HG02943 (cell line): ENCODE measurements at regions not wholly inside any gene's neighbourhood (a gene's known extent, or its start where the extent isn't known, plus 50 kb on each side); places are given as distances from the start of the nearest gene placed in this dataset.

ENCODE experiments used
- ATAC-seq: cut with Tn5 transposase; IDR thresholded peaks from one replicate; pipeline ENCODE4 v1.9.1; 2021; ENCODE audit warnings: mild to moderate bottlenecking, low read depth, moderate library complexity; ENCODE audit not compliant: unreplicated experiment

DNA sequence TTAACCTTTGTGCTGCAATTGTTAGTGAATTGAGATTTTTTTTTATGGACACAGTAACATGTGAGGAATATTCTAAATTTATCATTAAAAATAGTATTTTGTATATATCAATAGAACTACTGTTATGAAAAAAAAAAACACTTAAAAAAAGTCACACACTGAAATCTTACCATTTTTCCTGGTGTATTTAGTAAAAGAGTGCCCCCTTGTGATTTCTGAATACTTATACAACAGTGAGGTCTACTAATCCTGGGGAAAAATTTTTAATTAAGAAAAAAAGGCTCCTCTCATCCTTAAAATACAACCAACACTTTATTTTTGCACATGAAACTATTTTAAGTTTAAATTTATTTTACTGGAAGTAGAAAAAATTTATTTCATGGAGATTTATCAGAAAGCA is 56.4 kb upstream of the SPOCK3 start:
- ATAC-seq = no peak

DNA sequence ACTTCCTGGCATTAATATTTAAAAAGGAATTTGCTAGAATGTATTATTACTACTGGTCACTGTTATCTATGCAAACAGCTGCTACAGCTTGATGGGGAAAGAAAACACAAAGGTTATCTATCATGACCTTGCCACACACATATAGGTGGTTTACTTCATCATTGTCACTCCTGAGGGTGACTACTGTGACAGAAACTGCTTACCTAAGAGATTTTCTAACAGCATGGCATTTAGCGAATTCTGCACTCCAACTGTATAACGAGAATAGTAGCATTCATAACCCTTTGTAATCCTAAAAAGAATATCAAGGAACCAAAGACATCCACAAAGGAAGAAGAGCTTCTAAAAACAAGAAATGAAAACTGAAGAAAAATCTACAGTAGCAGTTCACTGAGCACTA is 74.6 kb upstream of the SPOCK3 start:
- ATAC-seq = no peak

DNA sequence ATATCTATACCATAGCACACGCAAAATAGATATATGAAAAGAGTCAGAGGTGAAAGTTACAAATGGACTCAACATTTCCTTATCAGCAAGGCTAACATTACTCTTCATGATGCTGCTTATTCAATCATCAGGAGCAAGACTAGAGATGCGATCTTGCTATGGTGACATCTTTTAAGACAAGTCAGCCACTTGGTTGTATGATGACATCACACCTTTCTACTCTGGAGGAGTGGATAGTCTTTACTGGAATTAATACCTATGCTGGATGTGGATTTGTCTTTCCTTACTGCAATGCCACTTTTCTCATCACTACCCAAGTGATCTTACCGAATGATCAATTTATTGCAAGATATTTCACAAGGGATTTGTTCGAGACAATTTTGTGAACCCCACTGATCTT is 87.0 kb upstream of the SPOCK3 start:
- ATAC-seq = no peak

DNA sequence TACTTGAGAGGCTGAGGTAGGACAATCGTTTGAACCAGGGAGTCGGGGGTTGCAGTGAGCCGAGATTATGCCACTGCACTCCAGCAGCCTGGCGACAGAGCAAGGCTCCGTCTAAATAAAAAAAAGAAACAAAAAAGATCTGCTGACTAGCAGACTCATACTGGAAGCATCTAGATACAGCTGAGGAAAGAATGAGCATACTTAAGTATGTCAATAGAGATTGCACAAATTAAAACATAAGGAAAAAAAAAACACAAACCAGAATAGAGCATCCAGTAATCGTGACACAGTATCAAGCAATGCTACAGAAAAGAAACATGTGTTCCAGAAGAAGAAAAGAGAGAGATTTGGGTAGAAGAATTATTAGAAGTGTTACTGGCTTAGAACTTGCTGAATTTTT is 105.5 kb upstream of the SPOCK3 start:
- ATAC-seq = no peak

DNA sequence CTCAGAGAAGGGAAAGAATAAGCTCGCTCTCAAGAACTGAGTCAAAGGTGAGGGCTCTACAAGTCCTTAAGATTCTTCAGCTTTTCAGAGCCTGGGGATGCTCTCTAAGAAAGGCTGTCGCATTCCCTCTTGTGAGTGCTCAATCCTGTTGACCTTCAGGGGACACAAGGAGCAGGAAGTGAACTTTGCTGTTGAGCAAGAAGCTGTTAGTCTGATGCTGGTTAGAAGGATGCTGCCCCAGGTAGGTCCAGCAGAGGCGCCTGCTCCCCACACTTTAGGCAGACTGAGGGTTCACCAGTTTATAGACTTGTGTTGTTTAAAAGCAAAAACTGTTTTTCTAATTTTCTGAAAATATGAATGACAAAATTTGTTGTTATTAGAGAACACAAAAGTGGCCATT is 125.4 kb upstream of the SPOCK3 start:
- ATAC-seq = no peak

DNA sequence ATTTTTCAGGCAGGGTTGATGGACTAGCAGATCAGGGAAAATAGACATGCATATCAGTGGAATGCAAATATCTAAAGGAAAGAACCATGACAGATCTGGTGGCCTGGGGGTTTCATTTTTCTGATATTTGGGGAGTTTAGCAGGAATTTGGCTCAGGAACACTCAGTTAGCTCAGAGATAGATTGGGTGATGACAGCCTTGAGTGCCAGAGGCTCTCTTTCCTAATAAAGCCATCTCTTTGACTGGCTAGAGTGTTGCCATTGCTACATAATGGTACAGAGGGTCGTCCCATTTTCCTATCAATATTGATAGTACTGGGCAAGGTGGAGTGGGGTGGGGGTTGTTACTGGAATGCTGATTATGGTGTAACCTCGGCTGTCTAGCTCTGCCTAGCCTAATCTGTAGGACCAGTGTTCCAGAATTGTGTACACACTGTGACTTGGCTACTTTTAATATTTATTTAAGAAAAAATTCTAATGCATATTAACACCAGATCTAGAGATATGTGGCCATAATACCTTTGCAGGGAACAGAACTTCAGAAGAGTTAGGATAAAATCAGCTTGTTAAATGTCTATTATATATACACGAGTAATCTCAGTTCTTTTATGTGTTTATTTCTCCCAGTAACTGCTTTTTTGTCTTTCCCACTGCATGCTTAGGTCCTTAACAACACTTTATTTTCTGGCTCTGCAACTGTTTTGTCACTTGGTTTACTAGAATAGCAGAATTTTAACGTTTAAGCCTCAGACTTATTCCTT is 145.0 kb upstream of the SPOCK3 start:
- no peak for ATAC-seq

DNA sequence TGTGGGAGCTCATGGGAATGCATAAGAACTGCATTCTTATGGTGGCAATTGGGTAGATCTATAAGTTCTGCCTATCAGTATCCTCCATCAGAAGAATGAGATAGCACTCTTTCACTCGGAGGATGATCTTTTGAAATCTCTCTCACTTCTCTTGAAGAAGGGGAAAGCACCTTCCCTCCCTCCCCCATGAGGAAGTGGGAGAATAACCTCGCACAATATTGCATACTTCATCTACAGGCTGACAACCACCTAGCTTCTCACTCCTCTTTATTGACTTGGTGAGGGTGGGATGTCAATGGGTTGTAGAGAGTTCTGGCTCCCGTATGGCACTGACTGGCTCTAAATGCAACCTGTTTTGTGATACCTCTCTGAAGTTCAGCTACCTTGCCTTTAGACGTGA is 146.7 kb upstream of the SPOCK3 start:
- no peak for ATAC-seq

DNA sequence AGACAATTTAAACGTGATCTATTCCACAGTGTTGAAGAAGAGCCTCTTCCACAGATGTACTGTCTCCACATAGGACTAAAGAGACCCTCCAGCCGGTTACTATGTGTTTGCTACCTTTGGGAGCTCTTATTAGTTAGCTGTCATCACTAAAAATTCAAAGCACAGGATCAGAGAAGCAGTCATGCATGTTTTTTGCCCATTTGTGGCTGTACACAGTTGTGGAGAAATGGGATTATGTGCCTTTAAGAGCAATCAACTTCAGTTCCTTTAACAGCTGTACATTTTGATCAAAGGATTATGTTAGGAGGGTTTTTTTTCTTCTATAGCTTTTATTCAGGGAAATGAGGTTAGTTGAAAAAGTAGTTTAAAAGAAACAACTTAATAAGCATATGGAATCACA is 149.0 kb upstream of the SPOCK3 start:
- no peak for ATAC-seq

DNA sequence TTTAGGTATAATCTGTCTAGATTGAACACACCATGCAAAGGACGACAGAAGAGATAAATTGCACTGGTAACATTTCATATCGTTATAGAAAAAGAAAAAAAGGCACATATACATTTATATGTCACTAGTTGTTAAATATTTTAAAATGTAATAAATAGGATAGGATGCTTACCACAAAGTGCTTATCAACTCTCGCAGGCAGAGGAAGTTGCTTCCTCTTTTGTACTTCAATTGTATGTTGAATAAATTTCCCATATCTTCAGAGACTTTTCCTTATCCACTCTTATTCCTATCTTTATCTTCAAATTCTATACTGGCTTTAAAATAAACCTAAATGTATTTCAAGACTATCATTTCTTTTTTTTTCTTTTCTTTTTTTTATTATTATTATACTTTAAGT is 163.3 kb upstream of the SPOCK3 start:
- no peak for ATAC-seq

DNA sequence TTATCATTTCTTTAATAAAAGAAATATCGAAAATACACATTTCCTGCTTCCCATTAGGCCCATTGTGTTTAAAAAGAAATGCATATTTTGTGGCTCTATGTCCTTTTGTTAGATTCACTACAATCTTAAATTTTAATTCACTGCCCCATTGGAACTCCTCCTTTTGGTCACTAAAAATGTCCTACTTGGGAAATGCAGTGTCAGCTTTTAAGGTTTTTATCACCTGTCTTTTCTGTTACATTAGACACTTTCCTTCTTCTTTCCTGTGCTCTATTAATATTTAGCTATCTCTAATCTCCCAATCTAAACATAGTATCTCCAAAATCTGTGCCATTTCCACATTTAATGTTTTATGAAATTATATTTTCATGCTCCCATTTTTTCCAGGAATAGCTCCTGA is 164.9 kb upstream of the SPOCK3 start:
- ATAC-seq = no peak

DNA sequence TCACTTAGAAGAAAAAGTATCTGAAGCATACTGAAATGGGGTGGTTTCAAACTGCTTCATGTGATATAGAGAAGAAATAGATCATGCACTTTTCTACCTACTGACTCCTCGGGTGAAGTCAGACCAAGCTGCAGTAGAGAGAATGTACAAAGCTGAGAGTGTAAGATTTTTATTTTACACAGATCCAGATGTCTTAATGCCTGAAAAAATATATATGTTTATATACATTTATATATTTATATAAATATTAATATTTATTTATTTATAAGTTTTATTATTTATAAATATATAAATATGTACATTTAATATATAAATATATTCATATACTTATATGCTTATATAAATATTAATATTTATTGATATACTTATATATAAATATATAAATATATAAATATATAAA is 171.9 kb upstream of the SPOCK3 start:
- no peak for ATAC-seq

DNA sequence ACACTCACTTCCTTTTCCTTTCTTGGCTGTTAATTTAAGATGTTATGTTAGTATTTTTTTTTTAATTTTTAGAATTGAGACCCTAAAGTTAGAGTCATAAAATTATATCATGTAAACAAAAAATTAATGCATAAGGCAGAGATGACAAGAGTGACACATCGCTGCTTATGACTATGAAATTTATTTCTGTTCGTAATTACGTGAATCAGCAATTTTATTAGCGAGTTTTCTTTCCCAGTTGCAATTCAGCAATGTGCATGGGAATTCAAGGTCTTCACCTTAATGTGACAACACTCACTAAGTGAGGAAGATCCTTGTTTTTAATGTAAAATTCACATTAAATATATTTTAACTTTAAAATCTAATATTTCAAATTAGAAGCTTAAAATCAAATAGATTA is 181.2 kb upstream of the SPOCK3 start:
- ATAC-seq = no peak

DNA sequence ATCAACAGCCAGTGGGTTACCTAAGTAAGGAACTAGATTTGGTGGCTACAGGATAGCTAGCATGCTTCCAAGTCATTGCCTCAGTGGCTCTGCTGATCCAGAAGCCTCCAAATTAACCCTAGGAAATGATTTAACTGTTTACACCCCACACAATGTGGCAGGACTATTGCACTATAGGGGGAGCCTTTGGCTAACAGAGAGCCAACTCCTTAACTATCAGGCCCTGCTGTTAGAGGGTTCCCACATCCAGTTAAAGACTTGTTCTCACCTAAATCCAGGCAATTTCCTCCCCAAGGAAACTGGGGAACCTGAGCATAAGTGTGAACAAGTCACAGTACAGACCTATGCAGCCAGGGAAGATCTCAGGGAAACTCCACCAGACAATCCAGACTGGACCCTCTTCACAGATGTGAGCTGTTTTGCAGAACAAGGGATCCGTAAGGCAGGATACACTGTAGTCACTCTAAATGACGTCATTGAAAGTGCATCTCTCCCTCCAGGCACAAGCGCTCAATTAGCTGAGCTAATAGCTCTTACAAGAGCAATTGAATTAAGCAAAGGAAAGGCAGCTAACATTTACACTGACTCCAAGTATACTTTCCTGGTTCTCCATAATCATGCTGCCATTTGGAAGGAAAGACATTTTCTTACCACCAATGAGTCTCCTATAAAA is 185.3 kb upstream of the SPOCK3 start:
- ATAC-seq = no peak

DNA sequence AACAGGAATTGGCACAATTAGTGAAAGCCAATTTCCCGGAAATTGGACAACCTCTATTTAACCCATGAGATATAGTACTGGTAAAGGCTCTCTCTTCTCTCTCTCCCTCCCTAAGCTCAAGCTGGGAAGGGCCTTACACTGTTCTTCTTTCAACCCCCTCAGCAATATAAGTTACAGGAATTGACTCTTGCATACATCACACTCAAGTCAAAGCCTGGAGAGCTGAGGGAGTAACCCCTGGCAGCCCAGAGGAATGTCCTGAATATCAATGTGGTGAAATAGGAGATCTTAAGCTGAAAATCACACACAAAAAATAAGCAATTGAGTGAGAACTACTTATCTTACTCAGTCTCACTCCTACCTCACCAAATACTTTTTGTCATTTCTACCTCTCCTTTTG is 186.9 kb upstream of the SPOCK3 start:
- ATAC-seq = no peak

DNA sequence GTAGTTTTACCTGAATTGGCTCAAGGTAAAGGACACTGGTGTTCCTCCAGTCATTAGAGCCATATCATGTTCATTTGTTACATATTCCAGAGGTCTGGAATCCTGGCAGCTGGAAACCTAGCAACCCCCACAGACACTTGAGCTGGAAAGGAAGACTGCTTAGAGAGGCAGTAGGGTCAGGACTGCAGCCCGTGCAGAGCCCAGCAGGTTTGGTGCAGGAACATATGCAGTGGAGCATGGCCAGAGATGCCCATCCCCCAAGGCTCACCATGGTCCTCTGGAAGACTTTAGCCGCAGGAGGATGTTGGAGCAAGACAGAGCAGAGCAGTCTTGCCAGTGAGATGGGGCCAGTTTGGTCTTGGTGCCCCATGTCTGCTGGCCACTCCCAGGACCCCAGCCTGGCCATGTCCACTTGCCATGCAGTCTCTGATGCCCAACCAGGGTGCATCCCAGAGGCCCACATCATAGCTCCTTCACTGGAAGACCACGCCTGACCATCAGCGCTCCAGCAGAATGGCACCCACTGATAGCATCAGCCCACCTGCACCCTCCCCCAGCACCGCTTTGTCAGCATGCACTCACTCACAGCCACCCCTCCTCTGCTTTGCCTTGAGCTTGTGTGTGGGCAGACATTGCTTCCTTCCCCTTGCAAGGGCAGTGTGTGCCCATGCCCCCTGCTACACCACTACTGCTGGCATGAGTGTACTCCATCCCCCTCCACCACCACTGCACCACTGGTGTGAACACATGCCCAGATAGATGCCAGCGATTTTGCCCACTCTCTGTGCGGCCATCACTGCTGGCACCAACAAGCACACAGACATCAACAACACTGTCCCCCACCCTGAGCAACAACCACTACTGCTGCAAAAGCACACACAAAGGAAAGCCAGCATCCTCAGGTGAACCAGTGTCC is 190.3 kb upstream of the SPOCK3 start:
- no peak for ATAC-seq

DNA sequence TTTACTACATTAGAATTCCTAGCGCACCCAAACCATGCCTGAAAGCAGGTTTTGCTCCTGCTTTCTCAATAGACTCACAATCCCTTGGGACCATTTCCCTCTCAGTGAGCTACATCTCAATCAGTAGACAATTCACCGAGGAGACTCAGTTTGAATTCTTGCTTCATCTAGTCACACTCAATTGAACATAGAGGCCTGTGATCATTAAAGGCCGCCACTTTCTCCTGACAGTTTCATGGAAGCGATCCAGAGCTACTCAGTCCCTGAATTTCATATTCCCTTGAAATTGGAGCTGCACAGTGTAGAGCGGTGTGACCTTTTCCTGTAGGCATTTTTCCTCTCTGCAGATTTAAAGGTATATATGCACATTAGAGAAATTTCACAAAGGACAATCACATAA is 193.9 kb upstream of the SPOCK3 start:
- no peak for ATAC-seq

DNA sequence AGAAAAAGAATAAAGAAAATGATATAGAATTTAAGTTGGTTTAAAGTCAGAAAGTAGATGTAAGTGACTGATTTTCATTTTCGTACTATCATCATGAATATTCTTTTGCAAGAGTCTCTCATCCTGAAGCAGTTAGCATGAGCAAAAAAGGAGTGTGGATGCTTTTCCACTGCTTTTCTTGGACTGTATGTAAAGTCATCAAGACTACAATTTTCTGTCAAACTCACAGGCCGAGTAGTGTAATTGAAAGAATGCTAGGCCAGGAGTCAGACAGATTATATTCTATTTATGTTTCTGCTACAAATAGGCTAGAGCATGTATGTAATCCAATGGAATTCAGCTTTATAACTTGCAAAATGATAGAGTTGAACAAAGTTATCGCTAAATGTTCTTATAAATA is 197.1 kb upstream of the SPOCK3 start:
- ATAC-seq = no peak

DNA sequence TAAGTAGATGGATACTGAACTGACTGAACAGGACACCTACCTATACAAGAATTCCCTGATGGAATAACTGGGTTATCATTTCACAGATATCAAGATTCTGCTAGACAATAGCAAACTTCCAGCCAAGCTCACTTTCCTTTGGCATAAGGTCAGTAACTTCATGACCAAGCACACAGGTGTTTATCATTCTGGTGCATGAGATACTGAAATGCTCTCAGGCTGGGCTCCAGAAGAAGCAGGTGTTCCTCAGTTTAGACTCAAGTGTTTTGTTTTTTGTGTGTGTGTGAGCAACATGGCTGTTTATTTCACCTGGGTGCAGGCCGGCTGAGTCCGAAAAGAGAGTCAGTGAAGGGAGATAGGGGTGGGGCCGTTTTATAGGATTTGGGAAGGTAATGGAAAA is 201.5 kb upstream of the SPOCK3 start:
- ATAC-seq = no peak

DNA sequence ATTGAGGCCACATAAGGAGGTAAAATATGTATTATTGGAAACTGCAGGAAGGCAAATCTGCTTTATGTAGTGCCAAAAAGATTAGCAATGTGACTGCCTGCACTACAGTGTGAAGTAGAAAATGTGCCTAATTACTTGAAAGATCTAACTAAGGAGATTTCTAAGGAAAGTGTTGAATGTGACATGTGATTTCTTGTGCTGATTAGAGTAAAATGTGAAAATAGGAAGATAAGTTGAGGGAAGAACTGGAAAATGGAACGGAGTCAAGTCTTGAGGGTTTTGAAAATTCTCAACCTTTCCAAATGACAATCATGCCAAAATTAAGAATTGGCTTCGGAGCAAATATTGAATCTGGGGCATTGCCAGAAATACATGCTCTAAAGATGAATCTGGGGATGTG is 209.5 kb upstream of the SPOCK3 start:
- no peak for ATAC-seq

DNA sequence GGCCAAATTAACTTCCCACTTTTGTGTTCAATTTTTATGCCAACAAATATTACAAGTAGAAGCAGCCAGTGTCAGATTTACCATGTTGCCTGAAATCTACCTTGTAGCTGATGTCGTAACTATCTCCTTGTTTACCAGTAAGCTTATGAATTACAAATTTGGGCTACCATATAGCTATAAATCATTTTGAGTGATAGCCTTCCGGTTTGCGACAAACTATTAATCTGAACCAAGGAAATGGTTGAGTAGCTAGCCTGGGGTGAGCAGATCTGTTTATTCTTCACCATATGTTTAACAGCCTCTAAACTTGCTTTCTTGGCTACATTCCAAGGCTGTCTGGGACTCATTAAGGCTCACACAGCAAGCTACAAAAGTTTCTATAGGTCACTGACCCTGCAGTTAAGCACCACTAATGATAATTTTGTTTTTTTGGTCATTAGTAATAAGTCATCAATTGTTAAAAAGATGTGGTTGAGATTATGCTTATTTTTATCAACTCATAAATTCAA is 218.7 kb upstream of the SPOCK3 start:
- no peak for ATAC-seq

DNA sequence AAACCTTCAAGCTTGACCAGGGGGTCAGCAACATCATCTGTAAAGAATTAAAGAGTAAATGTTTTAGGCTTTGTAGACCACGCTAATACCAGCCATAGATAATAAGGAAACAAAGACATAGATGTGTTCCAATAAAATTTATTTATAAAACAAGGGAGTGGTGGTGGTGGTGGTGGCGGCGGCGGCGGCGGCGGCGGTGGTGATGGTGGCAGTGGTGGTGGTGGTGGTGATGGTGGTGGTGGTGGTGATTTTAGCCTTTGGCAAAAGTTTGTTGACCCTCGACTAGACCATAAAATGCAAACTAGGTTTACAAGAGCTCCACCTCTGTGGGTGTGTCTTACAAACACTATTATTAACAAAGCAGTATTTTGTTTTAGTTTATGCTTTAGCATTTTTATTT is 222.3 kb upstream of the SPOCK3 start:
- ATAC-seq = no peak
